Mesenchymal stem cell (in vitro differentiated cells and primary cell): ENCODE measurements at regions not wholly inside any gene's neighbourhood (a gene's known extent, or its start where the extent isn't known, plus 50 kb on each side); places are given as distances from the start of the nearest gene placed in this dataset.
A peak's percentile ranks its signal among the peaks of the same experiment; 100 is the strongest.

Experiments
- DNase-seq: peaks from one replicate; pipeline ENCODE4 v3.0.0-alpha.2; 2013
- H2AFZ ChIP-seq: one replicate; pipeline ENCODE4 v1.6.1; 2013; ENCODE audit warnings: low read depth, mild to moderate bottlenecking, control low read depth, inconsistent platforms, low read length, moderate library complexity
- H2AK5ac ChIP-seq: 2 replicates; pipeline ENCODE4 v1.6.1; 2013; ENCODE audit warnings: low read length, moderate library complexity, mild to moderate bottlenecking, inconsistent platforms; ENCODE audit not compliant: severe bottlenecking
- H2BK120ac ChIP-seq: one replicate; pipeline ENCODE4 v1.6.1; 2013; ENCODE audit warnings: low read depth, mild to moderate bottlenecking, inconsistent platforms, low read length, moderate library complexity
- H2BK12ac ChIP-seq, 2 experiments: one replicate each; pipeline ENCODE4 v1.6.1; 2013; ENCODE audit warnings: inconsistent platforms in 2 of 2, low read length in 2 of 2, mild to moderate bottlenecking in 2 of 2, moderate library complexity in 2 of 2, control low read depth in 1 of 2
- H2BK15ac ChIP-seq: one replicate; pipeline ENCODE4 v1.6.1; 2013; ENCODE audit warnings: mild to moderate bottlenecking, low read depth, inconsistent platforms; ENCODE audit not compliant: poor library complexity, severe bottlenecking
- H2BK5ac ChIP-seq: 2 replicates; pipeline ENCODE4 v1.6.1; 2013; ENCODE audit warnings: low read depth, mild to moderate bottlenecking, low read length, control low read depth, inconsistent platforms; ENCODE audit not compliant: poor library complexity, severe bottlenecking
- H3K14ac ChIP-seq, 2 experiments: one replicate each; pipeline ENCODE4 v1.6.1; 2013; ENCODE audit warnings: inconsistent platforms in 2 of 2, low read length in 2 of 2, control low read depth in 1 of 2, mild to moderate bottlenecking in 1 of 2, moderate library complexity in 1 of 2
- H3K18ac ChIP-seq, 2 experiments: one replicate each; pipeline ENCODE4 v1.6.1; 2013; ENCODE audit warnings: inconsistent platforms in 2 of 2, low read length in 2 of 2, control low read depth in 1 of 2, low read depth in 1 of 2, mild to moderate bottlenecking in 1 of 2
- H3K23ac ChIP-seq, 2 experiments: one replicate each; pipeline ENCODE4 v1.6.1; 2013; ENCODE audit warnings: inconsistent platforms in 2 of 2, low read length in 2 of 2, mild to moderate bottlenecking in 2 of 2, moderate library complexity in 2 of 2, control low read depth in 1 of 2
- H3K27ac ChIP-seq: 2 replicates; pipeline ENCODE4 v1.5.1; 2013; ENCODE audit warnings: mild to moderate bottlenecking, moderate library complexity, low read length, control low read depth, inconsistent platforms; ENCODE audit not compliant: poor library complexity, severe bottlenecking
- H3K27me3 ChIP-seq, 2 experiments: 2 replicates each; pipeline versions ENCODE4 v1.6.1 to v1.7.0; 2013; ENCODE audit warnings: low read length in 2 of 2, mild to moderate bottlenecking in 2 of 2, moderate library complexity in 2 of 2, control low read depth in 1 of 2, inconsistent platforms in 1 of 2; ENCODE audit not compliant: control insufficient read depth in 1 of 2, insufficient read depth in 1 of 2
- H3K36me3 ChIP-seq, 2 experiments: 2 replicates each; pipeline versions ENCODE4 v1.6.1 to v1.7.0; 2013; ENCODE audit warnings: low read length in 2 of 2, control low read depth in 1 of 2, inconsistent platforms in 1 of 2, low read depth in 1 of 2, mild to moderate bottlenecking in 1 of 2; ENCODE audit not compliant: insufficient read depth in 2 of 2, control insufficient read depth in 1 of 2
- H3K4ac ChIP-seq, 2 experiments: one replicate each; pipeline ENCODE4 v1.6.1; 2013; ENCODE audit warnings: inconsistent platforms in 2 of 2, low read length in 2 of 2, mild to moderate bottlenecking in 2 of 2, moderate library complexity in 2 of 2, control low read depth in 1 of 2, low read depth in 1 of 2
- H3K4me1 ChIP-seq: 2 replicates; pipeline ENCODE4 v1.6.1; 2013; ENCODE audit warnings: low read depth, low read length, control low read depth; ENCODE audit not compliant: control insufficient read depth, insufficient read depth
- H3K4me2 ChIP-seq: 2 replicates; pipeline ENCODE4 v1.6.1; 2013; ENCODE audit warnings: low read length, mild to moderate bottlenecking, inconsistent platforms; ENCODE audit not compliant: poor library complexity, severe bottlenecking
- H3K4me3 ChIP-seq, 2 experiments: 2 replicates each; pipeline versions ENCODE4 v1.5.1 to v1.7.0; 2013; ENCODE audit warnings: low read length in 2 of 2, mild to moderate bottlenecking in 2 of 2, control low read depth in 1 of 2, low read depth in 1 of 2; ENCODE audit not compliant: insufficient read depth in 1 of 2
- H3K79me1 ChIP-seq: replicated peaks from 2 replicates; pipeline ENCODE4 v1.6.1; 2013; ENCODE audit warnings: mild to moderate bottlenecking, control low read depth, low read length, inconsistent platforms; ENCODE audit not compliant: poor library complexity, severe bottlenecking
- H3K9ac ChIP-seq: 2 replicates; pipeline ENCODE4 v1.7.0; 2013; ENCODE audit warnings: mild to moderate bottlenecking, low read length, moderate library complexity
- H3K9me3 ChIP-seq: 2 replicates; pipeline ENCODE4 v1.7.0; 2013; ENCODE audit warnings: mild to moderate bottlenecking, low read length; ENCODE audit not compliant: control insufficient read depth
- H4K8ac ChIP-seq: one replicate; pipeline ENCODE4 v1.6.1; 2013; ENCODE audit warnings: inconsistent platforms, mild to moderate bottlenecking, low read length, moderate library complexity
- H4K91ac ChIP-seq: one replicate; pipeline ENCODE4 v1.6.1; 2013; ENCODE audit warnings: mild to moderate bottlenecking, low read length, inconsistent platforms
- WGBS: methylation state at CpG from one replicate; pipeline ENCODE4 v1.1.7; 2013; ENCODE audit warnings: mixed read lengths; 5-methylcytosine and 5-hydroxymethylcytosine counted together

- H3K18ac ChIP-seq: no peak overlapping the region
- no peak overlapping the region for H2BK5ac ChIP-seq
- no peak overlapping the region for H3K9ac ChIP-seq
- no peaks in the 10 kb centered on the region for H3K79me1 ChIP-seq
- no peak overlapping the region for H2BK12ac ChIP-seq
- H3K27me3 ChIP-seq: no peaks in the 10 kb centered on the region
- no peak overlapping the region for H3K14ac ChIP-seq
- H4K91ac ChIP-seq: no peak overlapping the region
- no peak overlapping the region for H3K23ac ChIP-seq
- no peak overlapping the region for H3K4me2 ChIP-seq
- H2BK120ac ChIP-seq: no peak overlapping the region
- no peaks in the 10 kb centered on the region for H3K4me1 ChIP-seq
- no peak overlapping the region for H4K8ac ChIP-seq
- H3K4me3 ChIP-seq: no peak overlapping the region
- no peak overlapping the region for H3K27ac ChIP-seq
- 60% methylated on average over 6 of the region's 6 CpGs for WGBS
- H3K4ac ChIP-seq: no peak overlapping the region
- H2AFZ ChIP-seq: peak overlapping the region; percentile 49
- H2AK5ac ChIP-seq: no peak overlapping the region
- peak; percentile 0 for DNase-seq
- H3K9me3 ChIP-seq: no peaks in the 10 kb centered on the region
- H2BK15ac ChIP-seq: no peak overlapping the region
- no peaks in the 10 kb centered on the region for H3K36me3 ChIP-seq
Observed at GRCh38 chr9:8262625-8263622, 463.3 kb upstream of the DMAC1 start.

- Histone ChIP-seq H2BK12ac (no peak overlapping the region), H3K4me2 (no peak overlapping the region), H3K4me1 (no peaks in the 10 kb centered on the region), H2AK5ac (no peak overlapping the region), H3K14ac (no peak overlapping the region), H2AFZ (no peak overlapping the region), H3K79me1 (no peaks in the 10 kb centered on the region), H3K27me3 (no peaks in the 10 kb centered on the region), H4K8ac (no peak overlapping the region), H3K4me3 (no peak overlapping the region), H2BK5ac (no peak overlapping the region), H3K27ac (no peak overlapping the region), H3K36me3 (no peaks in the 10 kb centered on the region), H3K9me3 (no peaks in the 10 kb centered on the region), H4K91ac (no peak overlapping the region), H2BK15ac (no peak overlapping the region), H2BK120ac (no peak overlapping the region), H3K18ac (no peak overlapping the region), H3K23ac (no peak overlapping the region), H3K9ac (no peak overlapping the region), H3K4ac (no peak overlapping the region)
- WGBS: 90% methylated on average over 3 of the region's 3 CpGs
- DNase-seq: no peak
Observed at GRCh38 chr9:8261737-8262136, 462.2 kb upstream of the DMAC1 start.

- no peak overlapping the region for H2BK15ac ChIP-seq
- no peak overlapping the region for H4K91ac ChIP-seq
- no peak overlapping the region for H3K18ac ChIP-seq
- no peak for DNase-seq
- no peak overlapping the region for H3K4ac ChIP-seq
- no peak overlapping the region for H3K4me2 ChIP-seq
- H2AFZ ChIP-seq: no peak overlapping the region
- H3K14ac ChIP-seq: no peak overlapping the region
- 76% methylated on average over 4 of the region's 4 CpGs for WGBS
- H2BK5ac ChIP-seq: no peak overlapping the region
- no peaks in the 10 kb centered on the region for H3K79me1 ChIP-seq
- no peaks in the 10 kb centered on the region for H3K4me1 ChIP-seq
- H2BK12ac ChIP-seq: no peak overlapping the region
- no peaks in the 10 kb centered on the region for H3K36me3 ChIP-seq
- no peak overlapping the region for H3K9ac ChIP-seq
- H3K23ac ChIP-seq: no peak overlapping the region
- H3K4me3 ChIP-seq: no peak overlapping the region
- no peaks in the 10 kb centered on the region for H3K27me3 ChIP-seq
- no peak overlapping the region for H2BK120ac ChIP-seq
- H3K9me3 ChIP-seq: no peaks in the 10 kb centered on the region
- no peak overlapping the region for H4K8ac ChIP-seq
- H3K27ac ChIP-seq: no peak overlapping the region
- no peak overlapping the region for H2AK5ac ChIP-seq
Observed at GRCh38 chr9:8259028-8259427, 459.4 kb upstream of the DMAC1 start.

- Histone ChIP-seq H3K4me1 (no peaks in the 10 kb centered on the region), H3K4me3 (no peak overlapping the region), H3K36me3 (no peaks in the 10 kb centered on the region), H2BK15ac (no peak overlapping the region), H2BK5ac (no peak overlapping the region), H2BK12ac (no peak overlapping the region), H3K27me3 (no peaks in the 10 kb centered on the region), H3K4ac (no peak overlapping the region), H2BK120ac (no peak overlapping the region), H3K79me1 (no peaks in the 10 kb centered on the region), H4K8ac (no peak overlapping the region), H4K91ac (no peak overlapping the region), H3K14ac (no peak overlapping the region), H3K18ac (no peak overlapping the region), H3K23ac (no peak overlapping the region), H2AFZ (no peak overlapping the region), H3K4me2 (no peak overlapping the region), H3K9ac (no peak overlapping the region), H3K27ac (no peak overlapping the region), H2AK5ac (no peak overlapping the region), H3K9me3 (no peaks in the 10 kb centered on the region)
- DNase-seq: no peak
- WGBS: 100% methylated on average over 2 of the region's 2 CpGs
Observed at GRCh38 chr9:8256880-8257279, 457.3 kb upstream of the DMAC1 start.
